Activated T-cell treated with anti-CD3 and anti-CD28 coated beads, Interleukin-2, amount 50 U/mL, for 24 hours (primary cell): ENCODE measurements at regions not wholly inside any gene's neighbourhood (a gene's known extent, or its start where the extent isn't known, plus 50 kb on each side); places are given as distances from the start of the nearest gene placed in this dataset.

Source experiments
- DNase-seq: peaks from one replicate; pipeline ENCODE4 v3.0.0-alpha.2; 2020
- H3K27ac Mint-ChIP-seq: 2 replicates; pipeline ENCODE4 v1.8.0; 2020; ENCODE audit warnings: mild to moderate bottlenecking, mixed read lengths
- H3K27me3 Mint-ChIP-seq: 2 replicates; pipeline ENCODE4 v1.8.0; 2020; ENCODE audit warnings: mixed read lengths
- H3K36me3 Mint-ChIP-seq: 2 replicates; pipeline ENCODE4 v1.8.0; 2020; ENCODE audit warnings: low read depth, mixed read lengths
- H3K4me1 Mint-ChIP-seq: 2 replicates; pipeline ENCODE4 v1.8.0; 2020; ENCODE audit warnings: low read depth, mixed read lengths
- H3K4me3 Mint-ChIP-seq: 2 replicates; pipeline ENCODE4 v1.8.0; 2020; ENCODE audit warnings: mild to moderate bottlenecking, moderate library complexity, mixed read lengths
- H3K9me3 Mint-ChIP-seq: 2 replicates; pipeline ENCODE4 v1.8.0; 2020; ENCODE audit warnings: mixed read lengths

- Mint-ChIP-seq H3K27ac (no peak overlapping the region), H3K27me3 (no peaks in the 10 kb centered on the region), H3K9me3 (no peaks in the 10 kb centered on the region), H3K4me1 (peaks cover 4% of the 10 kb centered on the region), H3K4me3 (no peak overlapping the region), H3K36me3 (peaks cover 5% of the 10 kb centered on the region)
- DNase-seq: no peak
Observed at GRCh38 chr1:222865718-222866117, 50.9 kb downstream of the DISP1 start.

- DNase-seq: no peak
- Mint-ChIP-seq H3K27ac (no peak overlapping the region), H3K4me1 (no peaks in the 10 kb centered on the region), H3K27me3 (no peaks in the 10 kb centered on the region), H3K9me3 (no peaks in the 10 kb centered on the region), H3K36me3 (peaks cover 8% of the 10 kb centered on the region), H3K4me3 (no peak overlapping the region)
Observed at GRCh38 chr1:222867316-222867715, 52.5 kb downstream of the DISP1 start.

- DNase-seq: no peak
- Mint-ChIP-seq H3K36me3 (peaks cover 36% of the 10 kb centered on the region), H3K9me3 (peaks cover 8% of the 10 kb centered on the region), H3K27ac (no peak overlapping the region), H3K4me1 (peaks cover 33% of the 10 kb centered on the region), H3K27me3 (no peaks in the 10 kb centered on the region), H3K4me3 (no peak overlapping the region)
Observed at GRCh38 chr1:222876182-222876581, 61.3 kb downstream of the DISP1 start.

- Mint-ChIP-seq H3K27me3 (no peaks in the 10 kb centered on the region), H3K36me3 (peaks cover 31% of the 10 kb centered on the region), H3K4me3 (no peak overlapping the region), H3K27ac (no peak overlapping the region), H3K4me1 (peaks cover 36% of the 10 kb centered on the region), H3K9me3 (peaks cover 8% of the 10 kb centered on the region)
- no peak for DNase-seq
Observed at GRCh38 chr1:222877854-222878253, 63.0 kb downstream of the DISP1 start.

- peaks cover 31% of the 10 kb centered on the region for H3K4me1 Mint-ChIP-seq
- H3K27ac Mint-ChIP-seq: peak overlapping the region; percentile 69
- H3K4me3 Mint-ChIP-seq: no peak overlapping the region
- peak; percentile 39 for DNase-seq
- peaks cover 18% of the 10 kb centered on the region for H3K36me3 Mint-ChIP-seq
- no peaks in the 10 kb centered on the region for H3K27me3 Mint-ChIP-seq
- no peaks in the 10 kb centered on the region for H3K9me3 Mint-ChIP-seq
Observed at GRCh38 chr1:222880587-222880986, 65.7 kb downstream of the DISP1 start.

GRCh38 chr1:222886194-222886854, 71.5 kb downstream of the DISP1 start:
- Mint-ChIP-seq H3K9me3 (no peaks in the 10 kb centered on the region), H3K4me3 (no peak overlapping the region), H3K27ac (no peak overlapping the region), H3K27me3 (no peaks in the 10 kb centered on the region), H3K4me1 (peaks cover 20% of the 10 kb centered on the region), H3K36me3 (peaks cover 8% of the 10 kb centered on the region)
- no peak for DNase-seq

GRCh38 chr1:222886878-222887351, 72.1 kb downstream of the DISP1 start:
- no peak for DNase-seq
- Mint-ChIP-seq H3K27ac (no peak overlapping the region), H3K36me3 (peaks cover 5% of the 10 kb centered on the region), H3K9me3 (no peaks in the 10 kb centered on the region), H3K27me3 (no peaks in the 10 kb centered on the region), H3K4me1 (peaks cover 18% of the 10 kb centered on the region), H3K4me3 (no peak overlapping the region)

- Mint-ChIP-seq H3K9me3 (no peaks in the 10 kb centered on the region), H3K36me3 (peaks cover 5% of the 10 kb centered on the region), H3K27ac (no peak overlapping the region), H3K4me1 (peaks cover 18% of the 10 kb centered on the region), H3K4me3 (no peak overlapping the region), H3K27me3 (no peaks in the 10 kb centered on the region)
- no peak for DNase-seq
Observed at GRCh38 chr1:222889440-222889839, 74.6 kb downstream of the DISP1 start.

- Mint-ChIP-seq H3K36me3 (peaks cover 3% of the 10 kb centered on the region), H3K4me1 (peaks cover 18% of the 10 kb centered on the region), H3K27ac (no peak overlapping the region)
Observed at GRCh38 chr1:222890716-222891115, 75.9 kb downstream of the DISP1 start.

GRCh38 chr1:222891578-222891977, 76.7 kb downstream of the DISP1 start:
- Mint-ChIP-seq H3K27me3 (no peaks in the 10 kb centered on the region), H3K4me1 (peaks cover 20% of the 10 kb centered on the region), H3K4me3 (no peak overlapping the region), H3K9me3 (no peaks in the 10 kb centered on the region), H3K27ac (no peak overlapping the region), H3K36me3 (peaks cover 3% of the 10 kb centered on the region)
- DNase-seq: no peak

More at GRCh38 chr1:222890716-222891115, 75.9 kb downstream of the DISP1 start:
- Mint-ChIP-seq H3K4me3 (no peak overlapping the region), H3K27me3 (no peaks in the 10 kb centered on the region), H3K9me3 (no peaks in the 10 kb centered on the region)
- no peak for DNase-seq

GRCh38 chr1:222892137-222892769, 77.4 kb downstream of the DISP1 start:
- H3K36me3 Mint-ChIP-seq: peaks cover 3% of the 10 kb centered on the region
- H3K27me3 Mint-ChIP-seq: no peaks in the 10 kb centered on the region
- H3K4me3 Mint-ChIP-seq: no peak overlapping the region
- no peak for DNase-seq
- H3K4me1 Mint-ChIP-seq: peaks cover 22% of the 10 kb centered on the region
- no peaks in the 10 kb centered on the region for H3K9me3 Mint-ChIP-seq
- no peak overlapping the region for H3K27ac Mint-ChIP-seq

- peaks cover 24% of the 10 kb centered on the region for H3K4me1 Mint-ChIP-seq
- no peak for DNase-seq
- no peaks in the 10 kb centered on the region for H3K27me3 Mint-ChIP-seq
- H3K27ac Mint-ChIP-seq: no peak overlapping the region
- no peaks in the 10 kb centered on the region for H3K36me3 Mint-ChIP-seq
- H3K9me3 Mint-ChIP-seq: no peaks in the 10 kb centered on the region
- no peak overlapping the region for H3K4me3 Mint-ChIP-seq
Observed at GRCh38 chr1:222893255-222893654, 78.4 kb downstream of the DISP1 start.

- no peaks in the 10 kb centered on the region for H3K9me3 Mint-ChIP-seq
- H3K27me3 Mint-ChIP-seq: no peaks in the 10 kb centered on the region
Observed at GRCh38 chr1:222894331-222894730, 79.5 kb downstream of the DISP1 start.

GRCh38 chr1:222896630-222897526, 82.0 kb downstream of the DISP1 start:
- H3K27ac Mint-ChIP-seq: peak overlapping the region; percentile 95
- peaks cover 21% of the 10 kb centered on the region for H3K4me1 Mint-ChIP-seq
- H3K4me3 Mint-ChIP-seq: peak overlapping the region; percentile 56

More at GRCh38 chr1:222894331-222894730, 79.5 kb downstream of the DISP1 start:
- Mint-ChIP-seq H3K4me3 (no peak overlapping the region), H3K36me3 (no peaks in the 10 kb centered on the region), H3K27ac (no peak overlapping the region), H3K4me1 (peaks cover 24% of the 10 kb centered on the region)
- no peak for DNase-seq

More at GRCh38 chr1:222896630-222897526, 82.0 kb downstream of the DISP1 start:
- DNase-seq: no peak
- H3K27me3 Mint-ChIP-seq: no peaks in the 10 kb centered on the region
- H3K9me3 Mint-ChIP-seq: peaks cover 3% of the 10 kb centered on the region
- peaks cover 6% of the 10 kb centered on the region for H3K36me3 Mint-ChIP-seq
